ENCODE measurements at regions not wholly inside any gene's neighbourhood (a gene's known extent, or its start where the extent isn't known, plus 50 kb on each side); places are given as distances from the start of the nearest gene placed in this dataset.

DNA sequence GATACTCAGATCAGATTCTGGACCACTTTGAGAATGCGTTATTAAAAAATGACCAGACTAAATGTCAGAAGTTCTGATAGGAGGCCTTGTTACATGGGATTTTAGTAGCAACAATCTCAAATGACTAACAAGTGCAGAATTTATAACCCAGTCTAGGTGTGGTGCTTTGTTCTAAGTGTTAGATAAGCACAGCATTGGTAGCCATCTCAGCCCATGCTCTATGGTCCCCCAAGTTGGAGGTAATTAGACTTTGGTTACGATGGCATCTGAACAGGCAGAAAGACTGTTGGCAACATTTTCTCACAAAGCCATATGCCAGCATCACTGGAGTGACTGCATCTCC, 140.4 kb upstream of the RPS23 start:
- Histone ChIP-seq H3K27me3 (ENCODE audit: control insufficient read depth in 2 of 2, insufficient read depth in 2 of 2, low read length in 2 of 2) (no peaks in the 10 kb centered on the region), H3K4me2 (ENCODE audit: insufficient read depth, low read length) (no peak overlapping the region), H3K9me1 (ENCODE audit: control insufficient read depth, insufficient read depth, low read length) (no peaks in the 10 kb centered on the region), H3K27ac (ENCODE audit: extremely low read depth, low read depth, low read length) (peak overlapping the region; percentile 69; the same call in 1 of the 3 replicates), H3K36me3 (ENCODE audit: control insufficient read depth, insufficient read depth, low read length) (no peaks in the 10 kb centered on the region), H3K79me2 (ENCODE audit: control insufficient read depth, insufficient read depth, low read length) (no peaks in the 10 kb centered on the region), H3K9ac (ENCODE audit: insufficient read depth in 1 of 2, low read depth in 2 of 2, low read length in 2 of 2) (no peak overlapping the region), H3K9me3 (replicated peaks; ENCODE audit: control insufficient read depth, insufficient read depth, low read depth, low read length) (no peaks in the 10 kb centered on the region), H4K20me1 (replicated peaks; ENCODE audit: control insufficient read depth, insufficient read depth, low read length) (no peaks in the 10 kb centered on the region), H2AFZ (ENCODE audit: low read depth, low read length) (peak overlapping the region; percentile 82; the same call in 1 of the 2 replicates), H3K4me3 (no peak overlapping the region), H3K4me1 (replicated peaks in 1 of 2; ENCODE audit: control insufficient read depth in 2 of 2, insufficient read depth in 2 of 2, low read length in 2 of 2) (peaks cover 15 to 64% of the 10 kb centered on the region in 2 experiments)
- no peak for DNase-seq (ENCODE audit: extremely low read depth in 1 of 4, low spot score in 3 of 4)
- intact Hi-C loops (cut with micrococcal nuclease) (no loop called here), in situ Hi-C loops (cut with MboI) (no loop called here)
- no peak for ATAC-seq
- 39% methylated on average over 2 of the region's 2 CpGs for WGBS (ENCODE audit: insufficient coverage, low coverage, missing lambda C conversion rate)
- no TSS peak for BruUV-seq (replicated peaks)
- no peak for FAIRE-seq
- ChIA-PET POLR2A (no interaction called here), CTCF (ENCODE audit: low intra/inter-chr PET ratio) (no interaction called here)
- TF ChIP-seq, protein P1, sequence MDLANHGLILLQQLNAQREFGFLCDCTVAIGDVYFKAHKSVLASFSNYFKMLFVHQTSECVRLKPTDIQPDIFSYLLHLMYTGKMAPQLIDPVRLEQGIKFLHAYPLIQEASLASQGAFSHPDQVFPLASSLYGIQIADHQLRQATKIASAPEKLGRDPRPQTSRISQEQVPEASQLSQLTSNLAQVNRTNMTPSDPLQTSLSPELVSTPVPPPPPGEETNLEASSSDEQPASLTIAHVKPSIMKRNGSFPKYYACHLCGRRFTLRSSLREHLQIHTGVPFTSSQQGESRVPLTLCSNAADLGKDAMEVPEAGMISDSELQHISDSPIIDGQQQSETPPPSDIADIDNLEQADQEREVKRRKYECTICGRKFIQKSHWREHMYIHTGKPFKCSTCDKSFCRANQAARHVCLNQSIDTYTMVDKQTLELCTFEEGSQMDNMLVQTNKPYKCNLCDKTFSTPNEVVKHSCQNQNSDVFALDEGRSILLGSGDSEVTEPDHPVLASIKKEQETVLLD (IDR thresholded peaks at IDR 0.05), result no peak
- TF ChIP-seq TCF7L2 (IDR thresholded peaks at IDR 0.05; ENCODE audit: low read depth, low read length), result no peak
- TF ChIP-seq NBN (IDR thresholded peaks at IDR 0.05; ENCODE audit: low read depth), result no peak
- TF ChIP-seq, protein P2, sequence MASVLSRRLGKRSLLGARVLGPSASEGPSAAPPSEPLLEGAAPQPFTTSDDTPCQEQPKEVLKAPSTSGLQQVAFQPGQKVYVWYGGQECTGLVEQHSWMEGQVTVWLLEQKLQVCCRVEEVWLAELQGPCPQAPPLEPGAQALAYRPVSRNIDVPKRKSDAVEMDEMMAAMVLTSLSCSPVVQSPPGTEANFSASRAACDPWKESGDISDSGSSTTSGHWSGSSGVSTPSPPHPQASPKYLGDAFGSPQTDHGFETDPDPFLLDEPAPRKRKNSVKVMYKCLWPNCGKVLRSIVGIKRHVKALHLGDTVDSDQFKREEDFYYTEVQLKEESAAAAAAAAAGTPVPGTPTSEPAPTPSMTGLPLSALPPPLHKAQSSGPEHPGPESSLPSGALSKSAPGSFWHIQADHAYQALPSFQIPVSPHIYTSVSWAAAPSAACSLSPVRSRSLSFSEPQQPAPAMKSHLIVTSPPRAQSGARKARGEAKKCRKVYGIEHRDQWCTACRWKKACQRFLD (CRISPR knock-in tag; IDR thresholded peaks at IDR 0.05), result no peak
- no peak for TF ChIP-seq TSC22D4 (tag; IDR thresholded peaks at IDR 0.05)
- TF ChIP-seq, protein P3, sequence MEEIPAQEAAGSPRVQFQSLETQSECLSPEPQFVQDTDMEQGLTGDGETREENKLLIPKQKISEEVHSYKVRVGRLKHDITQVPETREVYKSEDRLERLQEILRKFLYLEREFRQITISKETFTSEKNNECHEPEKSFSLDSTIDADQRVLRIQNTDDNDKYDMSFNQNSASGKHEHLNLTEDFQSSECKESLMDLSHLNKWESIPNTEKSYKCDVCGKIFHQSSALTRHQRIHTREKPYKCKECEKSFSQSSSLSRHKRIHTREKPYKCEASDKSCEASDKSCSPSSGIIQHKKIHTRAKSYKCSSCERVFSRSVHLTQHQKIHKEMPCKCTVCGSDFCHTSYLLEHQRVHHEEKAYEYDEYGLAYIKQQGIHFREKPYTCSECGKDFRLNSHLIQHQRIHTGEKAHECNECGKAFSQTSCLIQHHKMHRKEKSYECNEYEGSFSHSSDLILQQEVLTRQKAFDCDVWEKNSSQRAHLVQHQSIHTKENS (CRISPR knock-in tag; IDR thresholded peaks at IDR 0.05), result no peak
- no peak for TF ChIP-seq FOS (IDR thresholded peaks at IDR 0.05; ENCODE audit: extremely low read depth, insufficient read length)
- TF ChIP-seq C11orf30 (IDR thresholded peaks at IDR 0.05; ENCODE audit: low read depth), result no peak
- TF ChIP-seq TOE1 (IDR thresholded peaks at IDR 0.05; ENCODE audit: borderline replicate concordance), result no peak
- no peak for TF ChIP-seq TOE1 (CRISPR knock-in tag; IDR thresholded peaks at IDR 0.05; ENCODE audit: borderline replicate concordance, low read depth)
- TF ChIP-seq, protein P4, sequence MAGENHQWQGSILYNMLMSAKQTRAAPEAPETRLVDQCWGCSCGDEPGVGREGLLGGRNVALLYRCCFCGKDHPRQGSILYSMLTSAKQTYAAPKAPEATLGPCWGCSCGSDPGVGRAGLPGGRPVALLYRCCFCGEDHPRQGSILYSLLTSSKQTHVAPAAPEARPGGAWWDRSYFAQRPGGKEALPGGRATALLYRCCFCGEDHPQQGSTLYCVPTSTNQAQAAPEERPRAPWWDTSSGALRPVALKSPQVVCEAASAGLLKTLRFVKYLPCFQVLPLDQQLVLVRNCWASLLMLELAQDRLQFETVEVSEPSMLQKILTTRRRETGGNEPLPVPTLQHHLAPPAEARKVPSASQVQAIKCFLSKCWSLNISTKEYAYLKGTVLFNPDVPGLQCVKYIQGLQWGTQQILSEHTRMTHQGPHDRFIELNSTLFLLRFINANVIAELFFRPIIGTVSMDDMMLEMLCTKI (IDR thresholded peaks at IDR 0.05; ENCODE audit: partially characterized antibody), result no peak
- TF ChIP-seq THRAP3 (IDR thresholded peaks at IDR 0.05; ENCODE audit: borderline replicate concordance), result no peak
- TF ChIP-seq TAF9B (IDR thresholded peaks at IDR 0.05; ENCODE audit: partially characterized antibody), result no peak
- TF ChIP-seq, protein P5, sequence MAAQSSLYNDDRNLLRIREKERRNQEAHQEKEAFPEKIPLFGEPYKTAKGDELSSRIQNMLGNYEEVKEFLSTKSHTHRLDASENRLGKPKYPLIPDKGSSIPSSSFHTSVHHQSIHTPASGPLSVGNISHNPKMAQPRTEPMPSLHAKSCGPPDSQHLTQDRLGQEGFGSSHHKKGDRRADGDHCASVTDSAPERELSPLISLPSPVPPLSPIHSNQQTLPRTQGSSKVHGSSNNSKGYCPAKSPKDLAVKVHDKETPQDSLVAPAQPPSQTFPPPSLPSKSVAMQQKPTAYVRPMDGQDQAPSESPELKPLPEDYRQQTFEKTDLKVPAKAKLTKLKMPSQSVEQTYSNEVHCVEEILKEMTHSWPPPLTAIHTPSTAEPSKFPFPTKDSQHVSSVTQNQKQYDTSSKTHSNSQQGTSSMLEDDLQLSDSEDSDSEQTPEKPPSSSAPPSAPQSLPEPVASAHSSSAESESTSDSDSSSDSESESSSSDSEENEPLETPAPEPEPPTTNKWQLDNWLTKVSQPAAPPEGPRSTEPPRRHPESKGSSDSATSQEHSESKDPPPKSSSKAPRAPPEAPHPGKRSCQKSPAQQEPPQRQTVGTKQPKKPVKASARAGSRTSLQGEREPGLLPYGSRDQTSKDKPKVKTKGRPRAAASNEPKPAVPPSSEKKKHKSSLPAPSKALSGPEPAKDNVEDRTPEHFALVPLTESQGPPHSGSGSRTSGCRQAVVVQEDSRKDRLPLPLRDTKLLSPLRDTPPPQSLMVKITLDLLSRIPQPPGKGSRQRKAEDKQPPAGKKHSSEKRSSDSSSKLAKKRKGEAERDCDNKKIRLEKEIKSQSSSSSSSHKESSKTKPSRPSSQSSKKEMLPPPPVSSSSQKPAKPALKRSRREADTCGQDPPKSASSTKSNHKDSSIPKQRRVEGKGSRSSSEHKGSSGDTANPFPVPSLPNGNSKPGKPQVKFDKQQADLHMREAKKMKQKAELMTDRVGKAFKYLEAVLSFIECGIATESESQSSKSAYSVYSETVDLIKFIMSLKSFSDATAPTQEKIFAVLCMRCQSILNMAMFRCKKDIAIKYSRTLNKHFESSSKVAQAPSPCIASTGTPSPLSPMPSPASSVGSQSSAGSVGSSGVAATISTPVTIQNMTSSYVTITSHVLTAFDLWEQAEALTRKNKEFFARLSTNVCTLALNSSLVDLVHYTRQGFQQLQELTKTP (IDR thresholded peaks at IDR 0.05; ENCODE audit: low read depth in 1 of 2, partially characterized antibody in 2 of 2), result no peak
